ENCODE measurements at regions not wholly inside any gene's neighbourhood (a gene's known extent, or its start where the extent isn't known, plus 50 kb on each side); places are given as distances from the start of the nearest gene placed in this dataset.
"Not testable (repeated sequence)": the region's sequence is repeated elsewhere in the genome, so short reads cannot be mapped to it uniquely, and the experiment has no call there.

DNA sequence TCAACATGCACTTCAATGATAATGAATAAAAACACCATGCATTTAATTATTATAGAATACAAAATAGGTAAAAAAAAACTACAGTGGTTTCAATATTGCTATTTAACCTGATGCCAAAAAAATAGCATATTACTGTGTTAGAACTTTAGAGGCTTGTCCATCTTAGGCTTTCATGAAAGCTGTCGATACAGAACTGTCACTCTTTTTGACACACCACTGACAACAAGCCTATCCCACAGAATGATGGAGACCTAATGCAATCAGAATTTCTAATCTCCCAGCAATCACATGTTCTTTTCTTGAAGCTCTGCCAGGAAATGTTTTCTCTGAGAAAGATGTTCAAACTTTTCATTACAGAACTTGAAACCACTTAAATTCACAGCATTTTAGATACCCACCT, 490.3 kb upstream of the EPHA6 start:
- DNase-seq (ENCODE audit: low read depth, low spot score): no peak

DNA sequence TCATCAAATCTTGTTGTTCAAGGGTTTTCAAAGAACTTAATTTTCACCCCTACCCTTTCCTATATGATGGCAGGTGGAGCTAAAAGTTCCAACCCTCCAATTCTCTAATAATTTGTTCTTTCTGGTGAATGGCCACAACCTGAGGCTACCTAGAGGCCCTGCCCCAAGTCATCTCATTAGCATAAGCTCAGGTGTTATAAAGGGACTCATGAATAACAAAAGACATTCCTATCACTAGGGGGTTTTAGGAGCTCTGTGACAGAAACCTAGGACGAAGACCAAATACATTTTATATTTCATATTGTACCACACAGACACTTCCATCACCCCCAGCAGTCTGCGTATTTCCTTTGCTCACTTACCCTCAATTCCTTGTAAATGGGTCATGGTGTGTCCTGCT, 483.6 kb upstream of the EPHA6 start:
- peak; percentile 7 for DNase-seq (ENCODE audit: low read depth, low spot score)

DNA sequence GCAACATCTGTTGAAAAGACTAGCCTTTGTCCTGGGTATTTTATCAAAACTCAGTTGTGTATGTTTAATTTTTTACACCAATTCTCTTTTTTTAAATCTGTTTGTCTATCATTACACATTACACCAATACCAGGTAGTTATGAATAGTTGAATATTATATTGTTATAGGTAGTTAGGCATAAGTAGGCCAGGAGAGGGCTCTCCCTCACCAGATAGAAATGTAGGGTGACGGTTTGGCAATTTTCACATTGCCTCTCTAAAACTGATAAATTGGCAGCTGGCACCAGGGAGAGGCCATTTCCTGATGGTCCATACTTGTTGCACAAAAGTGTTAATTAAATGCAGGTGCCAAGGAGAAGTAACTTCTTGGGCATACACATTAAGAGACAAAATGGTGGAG, 483.1 kb upstream of the EPHA6 start:
- DNase-seq (ENCODE audit: low read depth, low spot score): no peak

DNA sequence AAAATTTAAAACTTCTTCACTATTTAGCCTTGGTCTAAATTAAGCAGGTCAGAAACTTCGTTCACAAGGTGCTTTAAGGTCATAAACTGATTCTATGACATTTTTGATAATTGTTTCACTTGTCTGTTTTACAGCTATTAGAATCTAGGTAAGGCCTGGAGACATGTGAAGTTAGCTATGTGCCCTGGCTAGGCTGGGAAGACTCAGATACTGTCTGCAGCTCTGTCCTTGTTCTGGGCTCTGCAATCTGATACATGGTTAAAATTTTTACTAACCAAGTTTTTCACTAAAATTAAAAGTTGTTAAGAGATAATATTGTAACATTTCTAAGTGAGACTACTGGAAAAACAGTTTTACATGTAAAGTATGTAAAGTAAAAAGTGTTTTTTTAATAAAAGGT, 479.6 kb upstream of the EPHA6 start:
- DNase-seq (ENCODE audit: low read depth, low spot score): no peak

DNA sequence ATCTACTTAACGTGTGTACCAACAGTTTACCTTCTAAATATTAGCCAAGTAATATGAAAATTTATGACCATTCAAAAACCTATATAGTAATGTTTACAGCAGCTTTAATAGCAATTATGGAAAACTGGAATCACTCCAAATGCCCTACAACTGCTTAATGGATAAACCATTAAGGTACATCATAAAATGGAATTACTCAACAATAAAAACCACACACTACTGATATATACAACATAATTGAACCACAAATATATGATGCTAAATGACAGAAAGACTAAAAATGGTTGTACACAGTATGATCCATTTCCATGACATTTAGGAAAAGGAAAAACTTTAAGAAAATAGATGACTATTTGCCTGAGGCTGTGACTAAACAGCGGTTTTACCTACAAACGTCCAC, 467.1 kb upstream of the EPHA6 start:
- no peak for DNase-seq (ENCODE audit: low read depth, low spot score)

DNA sequence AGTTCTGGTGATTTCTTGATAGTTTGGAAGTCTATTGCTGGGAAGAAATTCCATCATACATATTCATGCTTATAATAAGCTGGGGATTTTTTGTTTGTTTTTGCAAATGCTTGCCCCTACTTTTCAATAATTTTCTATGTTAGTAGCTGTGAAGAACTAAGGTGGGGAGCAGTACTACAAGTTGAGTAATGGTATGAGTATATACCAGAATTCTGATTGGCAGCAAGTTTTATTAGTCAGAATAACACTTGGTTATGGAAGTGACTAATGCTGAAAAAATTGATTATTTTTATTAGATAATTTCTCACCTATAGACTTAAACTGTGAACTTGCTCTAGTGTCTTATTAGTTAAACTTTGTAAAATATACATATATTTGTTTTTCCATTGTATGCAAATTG, 462.8 kb upstream of the EPHA6 start:
- DNase-seq (ENCODE audit: low read depth, low spot score): not testable (repeated sequence)

DNA sequence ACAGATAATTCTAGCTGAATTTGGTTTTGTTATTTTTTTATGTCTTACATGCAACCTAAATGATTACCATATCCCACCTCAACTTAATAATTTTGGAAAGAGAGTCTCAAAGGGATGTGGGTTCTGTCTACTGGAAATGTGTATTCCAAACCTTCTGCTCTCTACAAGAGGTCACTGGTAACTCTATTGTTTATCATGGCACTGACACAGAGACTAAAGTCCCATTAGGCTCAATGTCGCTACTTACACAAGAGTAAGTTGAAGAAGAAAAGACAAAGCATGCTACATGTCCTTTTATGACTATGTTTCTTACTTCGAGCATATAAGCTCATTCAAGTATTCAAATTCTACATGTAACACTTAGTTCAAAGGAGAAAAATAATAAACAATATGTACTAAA, 460.3 kb upstream of the EPHA6 start:
- no peak for DNase-seq (ENCODE audit: low read depth, low spot score)

DNA sequence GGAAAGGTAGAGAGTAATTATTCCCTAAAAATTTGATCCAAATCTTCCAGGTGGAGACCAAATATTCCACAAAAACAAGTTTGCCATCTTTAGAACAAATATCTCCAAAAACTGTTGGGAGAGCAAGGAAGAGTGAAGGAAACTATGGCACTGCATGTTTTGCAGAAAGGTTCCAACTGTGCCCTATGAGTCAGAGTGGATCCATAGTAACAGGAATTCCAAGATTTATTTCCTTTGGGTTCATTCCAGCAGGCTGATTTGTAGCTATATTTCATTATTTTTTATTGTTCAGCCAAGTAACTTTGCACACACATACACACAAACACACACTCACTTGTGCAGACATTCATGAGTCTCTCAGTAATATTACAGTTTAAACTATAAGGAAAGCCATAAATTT, 459.7 kb upstream of the EPHA6 start:
- DNase-seq (ENCODE audit: low read depth, low spot score): no peak

DNA sequence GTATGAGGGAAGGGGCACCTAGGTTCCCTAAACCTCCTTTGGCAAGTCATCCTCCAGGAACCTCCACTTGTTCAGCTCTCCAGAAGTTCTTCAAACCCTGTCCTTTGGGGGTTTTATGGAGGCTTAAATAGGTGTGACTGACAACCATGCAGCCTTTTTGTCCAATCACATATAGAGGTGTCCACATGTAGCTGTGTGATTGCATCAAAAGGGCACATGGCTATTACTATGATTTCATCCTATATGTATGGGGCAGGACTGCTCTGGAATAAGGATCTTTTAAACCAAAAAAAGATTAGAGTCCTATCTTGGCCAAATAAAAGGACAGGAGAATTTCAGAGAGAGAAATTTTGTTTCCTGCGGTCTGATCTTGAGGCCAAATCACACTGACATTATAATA, 453.2 kb upstream of the EPHA6 start:
- DNase-seq (ENCODE audit: low read depth, low spot score): no peak

DNA sequence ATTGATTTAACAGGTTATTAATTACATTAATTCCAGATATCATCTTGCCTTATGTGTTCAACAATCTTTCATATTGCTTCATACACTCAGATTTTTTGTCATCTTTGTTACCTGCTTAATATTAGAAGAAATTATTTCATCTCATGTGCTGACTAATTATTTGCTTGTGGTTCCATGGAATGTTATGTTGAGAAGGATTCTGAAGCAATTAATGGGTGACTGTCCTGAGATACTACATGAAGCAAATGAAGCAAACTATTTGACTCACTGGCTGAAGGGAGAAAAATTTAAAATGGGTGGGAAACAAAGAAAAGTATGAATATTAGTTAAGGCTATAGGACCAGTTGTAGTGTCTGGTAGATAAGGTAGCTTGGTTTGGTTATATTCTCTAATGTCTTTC, 443.8 kb upstream of the EPHA6 start:
- no peak for DNase-seq (ENCODE audit: low read depth, low spot score)

DNA sequence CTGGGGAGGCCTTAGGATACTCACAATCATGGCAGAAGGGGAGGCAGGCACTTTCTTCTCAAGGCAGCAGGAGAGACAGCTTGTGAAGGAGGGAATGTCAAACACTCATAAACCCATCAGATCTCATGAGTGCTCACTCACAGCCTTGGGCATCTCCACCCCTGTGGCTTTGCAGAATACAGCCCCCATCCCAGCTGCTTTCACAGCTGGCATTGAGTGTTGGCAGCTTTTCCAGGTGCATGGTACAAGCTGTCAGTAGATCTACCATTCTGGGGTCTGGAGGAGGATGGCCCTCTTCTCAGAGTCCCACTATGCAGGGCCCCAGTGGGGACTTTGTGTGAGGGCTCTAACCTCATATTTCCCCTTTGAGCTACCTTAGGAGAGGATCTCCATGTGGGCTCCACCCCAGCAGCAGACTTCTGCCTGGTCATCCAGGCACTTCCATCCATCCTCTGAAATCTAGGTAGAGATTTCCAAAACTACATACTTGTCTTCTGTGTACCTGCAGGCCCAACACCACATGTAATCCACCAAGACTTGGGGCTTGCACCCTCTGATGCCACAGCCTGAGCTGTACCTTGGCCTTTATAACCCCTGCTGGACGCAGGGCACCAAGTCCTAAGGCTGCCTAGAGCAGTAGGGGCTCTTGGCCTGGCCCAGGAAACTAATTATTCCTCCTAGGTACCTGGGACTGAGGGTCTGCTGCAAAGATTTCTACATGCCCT, 404.2 kb upstream of the EPHA6 start:
- no peak for DNase-seq (ENCODE audit: low read depth, low spot score)

DNA sequence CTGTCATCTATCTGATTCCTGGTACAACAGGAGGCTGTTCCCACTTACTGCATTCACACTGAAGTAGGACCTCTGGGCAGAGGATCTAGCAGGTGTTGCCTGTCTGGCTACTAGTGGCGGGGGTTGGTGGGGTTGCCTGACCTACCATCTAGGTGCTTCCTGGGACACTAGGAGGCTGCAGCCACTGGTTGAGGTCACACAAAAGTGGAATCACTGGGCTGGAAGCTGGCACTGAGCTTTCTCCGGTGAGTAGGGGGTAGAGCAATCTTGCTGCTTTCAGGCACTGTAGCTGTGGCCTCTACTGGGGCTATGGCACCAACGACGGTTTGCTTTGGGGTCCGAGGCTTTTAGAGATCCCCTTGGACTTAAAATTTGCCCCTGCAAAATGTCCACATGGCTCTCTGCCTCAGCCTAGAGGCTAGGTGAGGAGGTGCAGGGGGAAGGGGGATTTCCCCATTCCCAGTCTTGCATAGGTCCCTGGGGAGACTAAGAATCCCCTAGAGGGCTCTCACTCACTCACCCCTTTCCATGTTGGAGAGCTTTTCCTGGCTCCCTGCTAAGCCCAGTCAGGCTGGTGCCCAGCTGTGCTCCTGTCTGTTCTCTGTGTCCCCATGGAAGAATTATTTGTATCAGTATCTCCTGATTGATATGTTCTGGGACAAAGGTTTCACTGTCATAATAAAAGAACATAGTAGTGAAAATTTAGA, 397.7 kb upstream of the EPHA6 start:
- DNase-seq (ENCODE audit: low read depth, low spot score): no peak

DNA sequence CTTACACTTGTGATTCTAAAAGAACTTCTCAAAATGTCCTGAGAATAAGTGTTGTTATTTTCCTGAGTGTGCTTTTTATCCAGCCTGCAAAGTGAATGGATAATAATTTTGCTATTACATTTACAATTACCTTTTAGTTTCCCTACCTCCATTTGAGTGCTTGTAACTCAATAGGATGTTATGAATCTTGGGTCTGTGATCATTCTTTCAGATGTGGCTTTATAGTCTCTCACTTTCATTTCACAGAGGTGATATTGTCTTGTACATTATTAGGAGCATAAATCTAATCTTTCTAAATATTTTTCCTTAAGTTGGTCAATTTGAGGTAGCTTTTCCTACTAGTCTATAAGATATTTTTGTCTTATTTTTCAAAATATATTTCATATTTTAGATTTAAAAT, 386.3 kb upstream of the EPHA6 start:
- DNase-seq (ENCODE audit: low read depth, low spot score): no peak

DNA sequence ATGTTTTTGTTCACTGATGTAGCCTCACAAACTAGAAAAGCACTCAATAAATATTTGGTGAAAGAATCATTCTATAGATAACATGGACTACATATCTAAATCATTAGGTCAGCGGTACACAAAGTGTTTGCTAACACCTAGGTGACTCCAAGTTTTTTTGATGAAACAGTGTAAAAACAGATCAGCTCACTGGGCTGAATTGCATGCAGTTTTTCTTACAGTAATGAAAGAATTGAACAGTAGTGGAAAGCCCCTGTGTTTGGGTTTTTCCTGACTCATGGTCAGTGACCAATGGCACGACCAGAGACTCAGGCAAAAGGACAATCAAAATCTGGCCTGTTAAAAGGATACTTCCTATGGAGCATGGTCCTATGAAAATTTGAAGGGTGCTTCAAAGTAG, 384.3 kb upstream of the EPHA6 start:
- no peak for DNase-seq (ENCODE audit: low read depth, low spot score)

DNA sequence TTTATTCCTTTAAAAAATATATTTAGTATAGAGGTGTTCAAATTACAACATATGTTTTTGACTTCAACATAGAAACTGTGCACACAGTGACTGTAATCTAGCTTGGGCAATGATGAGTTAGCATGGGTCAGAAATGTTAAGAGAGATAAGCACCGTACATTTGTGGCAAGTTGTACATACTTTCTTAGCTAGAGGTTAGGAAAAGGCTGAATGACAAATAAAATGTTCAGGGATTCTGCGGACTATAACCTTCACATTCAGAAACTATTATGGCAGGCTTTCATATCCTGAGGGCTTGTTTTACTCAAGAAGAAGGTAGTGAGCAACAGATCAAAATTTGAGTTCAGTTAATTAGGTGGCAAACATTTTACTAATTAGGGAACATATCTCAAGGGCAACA, 379.7 kb upstream of the EPHA6 start:
- no peak for DNase-seq (ENCODE audit: low read depth, low spot score)

DNA sequence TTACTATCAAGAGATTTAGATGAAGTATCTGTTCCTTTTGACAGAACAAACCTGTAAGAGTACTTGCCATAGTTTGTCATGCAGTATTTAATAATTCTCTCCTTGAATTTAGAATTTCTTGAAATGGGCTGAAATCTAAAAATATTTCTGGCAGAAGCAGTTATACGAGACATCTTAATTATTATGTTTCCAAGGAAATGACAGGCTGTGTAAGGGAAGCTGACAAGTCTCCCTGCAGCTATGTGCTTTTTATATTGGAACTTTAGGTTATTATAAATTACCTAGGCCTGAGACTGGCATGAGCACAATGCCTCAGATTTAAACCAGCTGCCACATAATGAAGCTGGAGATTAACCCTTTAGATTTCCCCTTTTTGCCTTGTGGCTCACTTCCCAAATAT, 365.0 kb upstream of the EPHA6 start:
- no peak for DNase-seq (ENCODE audit: low read depth, low spot score)

DNA sequence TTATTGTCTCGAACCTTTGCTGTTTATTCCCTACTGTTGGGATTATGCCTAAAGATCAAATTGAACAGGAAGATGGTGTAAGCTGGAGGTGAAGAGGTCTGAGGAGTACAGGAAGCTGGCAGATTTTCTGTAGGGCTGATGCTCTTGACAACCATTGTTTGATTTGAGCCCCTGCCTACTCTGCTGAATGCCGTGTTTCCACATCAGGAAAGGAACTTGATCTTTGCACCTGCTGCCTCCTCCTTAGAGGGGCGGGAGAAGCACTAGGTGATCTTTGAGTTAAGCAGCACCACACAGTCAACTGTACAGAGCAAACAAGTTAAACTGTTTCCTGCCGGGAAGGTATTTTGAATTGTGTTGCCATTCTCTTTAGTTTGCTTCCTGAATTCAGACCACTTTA, 364.6 kb upstream of the EPHA6 start:
- DNase-seq (ENCODE audit: low read depth, low spot score): peak; percentile 17

DNA sequence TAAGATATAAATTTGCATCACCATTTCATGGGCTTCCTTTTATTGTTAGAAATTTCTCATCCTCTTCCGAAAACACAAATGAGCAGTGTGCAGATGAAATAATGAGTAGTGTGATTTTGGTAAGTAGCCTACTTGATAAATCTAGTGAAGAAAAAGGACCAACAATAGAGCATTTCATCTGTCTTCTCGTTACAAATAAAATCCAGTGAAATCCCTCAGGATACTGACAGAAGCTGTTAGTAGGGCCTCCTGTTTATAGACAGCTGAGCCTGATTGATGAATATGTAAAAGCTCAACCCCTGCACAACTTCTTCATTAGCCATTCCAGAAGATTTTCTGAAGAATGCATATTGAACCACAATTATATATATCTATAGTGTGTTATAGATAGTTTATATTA, 363.7 kb upstream of the EPHA6 start:
- no peak for DNase-seq (ENCODE audit: low read depth, low spot score)

DNA sequence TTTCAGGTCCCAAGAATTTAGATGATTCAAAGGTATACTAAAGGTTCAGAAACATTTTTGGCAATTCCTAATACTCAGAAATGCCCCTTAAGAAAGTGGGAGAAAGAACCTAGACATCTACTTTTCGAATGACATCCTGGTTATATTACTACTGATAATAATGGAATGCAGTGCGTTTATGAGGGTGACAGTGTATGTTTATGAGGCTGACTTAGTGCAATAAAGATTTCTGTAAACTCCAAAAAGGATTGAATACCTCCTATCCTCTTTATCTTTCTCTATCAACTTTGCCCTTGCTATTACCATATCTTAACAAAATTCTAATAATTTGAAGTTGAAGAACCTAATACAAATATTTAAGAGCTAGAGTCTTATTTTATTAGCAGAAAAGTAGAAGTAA, 348.9 kb upstream of the EPHA6 start:
- no peak for DNase-seq (ENCODE audit: low read depth, low spot score)

DNA sequence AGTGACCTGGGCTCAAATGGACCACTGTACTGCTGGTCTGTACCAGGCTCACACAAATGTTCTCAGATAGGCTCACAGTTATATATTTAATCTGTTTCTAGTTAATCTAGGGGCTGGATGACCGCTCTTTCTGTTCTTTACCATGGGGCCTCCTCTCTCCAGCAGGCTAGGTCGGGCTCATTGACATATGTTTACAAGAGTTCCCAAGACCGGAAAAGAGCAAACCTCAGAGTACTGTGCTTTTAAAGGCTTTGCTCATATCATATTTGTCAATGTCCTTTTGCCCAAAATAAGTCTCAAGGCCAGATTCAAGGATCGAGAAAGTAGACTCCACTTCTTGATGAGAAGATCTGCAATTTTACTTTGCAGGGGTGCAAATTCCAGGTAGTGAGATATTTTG, 348.0 kb upstream of the EPHA6 start:
- DNase-seq (ENCODE audit: low read depth, low spot score): no peak

DNA sequence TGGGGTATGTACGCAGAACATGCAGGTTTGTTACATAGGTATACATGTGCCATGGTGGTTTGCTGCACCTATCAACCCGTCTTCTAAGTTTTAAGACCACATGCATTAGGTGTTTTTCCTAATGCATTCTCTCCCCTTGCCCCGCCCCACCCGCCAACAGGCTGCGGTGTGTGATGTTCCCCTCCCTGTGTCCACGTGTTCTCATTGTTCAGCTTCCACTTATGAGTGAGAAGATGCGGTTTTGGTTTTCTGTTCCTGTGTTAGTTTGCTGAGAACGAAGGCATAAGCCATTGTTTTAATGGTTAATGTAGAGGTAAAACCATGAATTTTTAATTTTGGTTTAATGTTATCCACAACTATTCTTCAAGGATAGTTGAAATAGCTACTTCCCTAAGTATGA, 346.8 kb upstream of the EPHA6 start:
- no peak for DNase-seq (ENCODE audit: low read depth, low spot score)

DNA sequence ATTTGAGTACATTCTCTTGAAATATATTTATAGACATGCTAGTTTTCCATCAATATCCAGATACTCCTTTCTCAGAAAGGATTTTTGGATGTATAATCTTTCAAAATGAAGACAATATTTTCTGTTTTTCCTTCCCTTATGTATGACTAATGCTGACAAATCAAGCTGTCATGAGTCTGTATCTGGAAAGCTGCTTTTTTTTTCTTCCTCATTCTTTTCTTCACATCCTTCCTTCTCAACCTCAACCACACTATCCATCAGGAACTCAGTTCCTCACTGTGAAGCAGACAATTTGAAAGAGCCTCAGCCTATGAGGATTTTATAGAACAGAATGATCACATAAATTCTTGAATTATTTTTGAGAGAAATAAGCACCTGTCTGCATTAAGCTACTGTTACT, 335.9 kb upstream of the EPHA6 start:
- no peak for DNase-seq (ENCODE audit: low read depth, low spot score)

DNA sequence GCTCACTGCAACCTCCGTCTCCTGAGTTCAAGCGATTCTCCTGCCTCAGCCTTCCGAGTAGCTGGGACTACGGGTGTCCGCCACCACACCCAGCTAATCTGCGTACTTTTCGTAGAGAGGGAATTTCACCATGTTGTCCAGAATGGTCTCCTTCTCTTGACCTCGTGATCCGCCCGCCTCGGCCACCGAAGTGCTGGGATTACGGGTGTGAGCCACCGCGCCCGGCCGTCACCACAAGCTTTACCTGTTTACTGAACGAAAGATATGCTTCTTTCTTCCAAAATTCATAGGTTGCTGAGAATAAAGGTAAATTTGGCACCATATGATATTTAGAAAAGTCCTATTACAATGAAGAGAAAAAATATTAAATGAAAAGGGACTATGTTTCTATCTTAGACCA, 333.5 kb upstream of the EPHA6 start:
- no peak for DNase-seq (ENCODE audit: low read depth, low spot score)

DNA sequence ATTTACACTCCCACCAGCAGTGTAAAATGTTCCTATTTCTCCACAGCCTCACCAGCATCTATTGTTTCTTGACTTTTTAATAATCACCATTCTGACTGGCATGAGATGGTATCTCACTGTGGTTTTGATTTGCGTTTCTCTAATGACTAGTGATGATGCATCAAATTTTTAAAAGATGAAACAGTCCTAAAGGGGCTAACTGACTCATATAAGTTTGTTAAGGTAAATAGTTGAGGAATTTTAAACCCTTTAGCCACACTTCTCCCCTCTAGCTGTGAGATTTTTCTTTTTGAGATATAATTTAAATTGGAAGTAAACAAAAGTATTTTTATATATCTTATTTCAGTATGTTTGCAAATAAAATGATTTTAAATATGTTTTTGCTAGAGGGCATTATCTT, 331.2 kb upstream of the EPHA6 start:
- DNase-seq (ENCODE audit: low read depth, low spot score): not testable (repeated sequence)

Measured in iPS DF 19.7 (cell line).